GM19025 (cell line): ENCODE measurements at regions not wholly inside any gene's neighbourhood (a gene's known extent, or its start where the extent isn't known, plus 50 kb on each side); places are given as distances from the start of the nearest gene placed in this dataset.
"Not testable (repeated sequence)": the region's sequence is repeated elsewhere in the genome, so short reads cannot be mapped to it uniquely, and the experiment has no call there.

ENCODE experiments used
- ATAC-seq: cut with Tn5 transposase; IDR thresholded peaks from one replicate; pipeline ENCODE4 v1.9.1; 2021; ENCODE audit warnings: mild to moderate bottlenecking, low read depth, moderate library complexity; ENCODE audit not compliant: unreplicated experiment

DNA sequence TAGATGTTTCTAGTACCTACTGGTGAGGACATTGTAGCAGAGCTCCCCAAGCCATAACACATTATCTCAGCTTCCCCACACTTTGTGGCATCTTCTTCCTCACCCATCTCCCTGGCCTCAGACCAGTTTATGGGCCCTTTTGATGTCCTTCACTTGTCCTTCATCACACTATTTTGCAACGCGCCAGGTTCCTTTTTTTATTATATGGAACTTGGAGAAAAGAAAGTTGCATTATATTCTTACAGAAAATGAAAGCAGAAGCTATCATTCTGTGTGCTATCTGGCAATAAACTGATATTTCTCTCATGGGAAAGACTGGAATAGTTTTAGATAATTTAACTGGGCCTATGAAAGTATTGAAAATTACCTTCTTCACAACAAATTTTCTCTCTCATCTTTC is 196.9 kb upstream of the ETV3 start:
- no peak for ATAC-seq

DNA sequence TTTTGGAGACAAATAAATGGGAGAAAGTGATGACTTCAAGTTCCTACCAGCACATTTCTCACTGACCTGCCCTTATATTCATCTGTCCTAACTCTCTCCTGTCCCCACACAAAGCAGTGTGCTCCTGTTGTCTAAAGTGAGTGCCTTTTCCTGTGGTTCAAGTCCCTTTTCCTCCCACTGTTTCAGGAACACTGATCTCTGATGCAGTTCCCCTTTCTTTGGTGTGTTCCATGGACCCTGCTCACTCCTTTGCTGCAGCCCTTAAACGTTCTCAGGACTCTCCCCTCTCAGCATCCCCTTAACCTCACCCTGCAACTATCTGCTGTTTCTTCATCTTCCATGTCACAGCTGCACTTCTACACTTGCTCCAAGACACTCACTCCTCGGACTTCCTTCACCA is 195.8 kb upstream of the ETV3 start:
- no peak for ATAC-seq

DNA sequence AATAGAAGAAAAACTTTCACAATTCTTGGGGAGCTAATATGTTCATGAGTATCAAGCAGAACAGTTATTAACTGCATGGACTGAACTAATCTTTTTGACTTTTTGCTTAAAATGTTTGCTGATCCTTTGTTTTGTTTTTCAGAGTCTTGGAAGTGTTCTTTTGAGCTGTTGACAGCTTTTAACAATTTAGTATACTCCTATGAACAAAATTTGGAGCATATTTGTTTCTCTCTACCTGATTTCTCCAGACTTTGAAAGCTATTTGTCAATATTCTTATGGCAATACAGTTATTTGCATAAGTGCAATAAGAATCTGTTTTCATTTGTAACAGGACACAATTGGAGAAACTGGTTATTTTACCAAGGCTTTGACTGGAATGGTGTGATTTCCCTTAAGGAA is 192.0 kb upstream of the ETV3 start:
- not testable (repeated sequence) for ATAC-seq

DNA sequence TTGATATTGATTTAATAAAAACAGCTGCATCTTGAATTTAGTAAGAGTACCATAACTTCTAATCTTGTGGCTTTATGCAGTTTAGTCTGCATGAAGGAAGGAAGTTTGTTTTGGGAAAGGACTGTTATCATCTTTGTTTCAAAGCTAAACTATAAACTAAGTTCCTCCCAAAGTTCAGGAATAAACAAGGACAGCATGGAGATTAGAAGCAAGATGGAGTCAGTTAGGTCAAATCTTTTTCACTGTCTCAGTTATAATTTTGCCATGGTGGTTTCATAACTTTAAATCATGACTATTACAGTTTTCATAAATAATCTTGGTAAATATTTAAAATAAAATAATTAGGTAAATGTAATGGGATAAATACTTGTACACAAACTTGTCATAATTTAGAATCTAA is 189.9 kb upstream of the ETV3 start:
- not testable (repeated sequence) for ATAC-seq

DNA sequence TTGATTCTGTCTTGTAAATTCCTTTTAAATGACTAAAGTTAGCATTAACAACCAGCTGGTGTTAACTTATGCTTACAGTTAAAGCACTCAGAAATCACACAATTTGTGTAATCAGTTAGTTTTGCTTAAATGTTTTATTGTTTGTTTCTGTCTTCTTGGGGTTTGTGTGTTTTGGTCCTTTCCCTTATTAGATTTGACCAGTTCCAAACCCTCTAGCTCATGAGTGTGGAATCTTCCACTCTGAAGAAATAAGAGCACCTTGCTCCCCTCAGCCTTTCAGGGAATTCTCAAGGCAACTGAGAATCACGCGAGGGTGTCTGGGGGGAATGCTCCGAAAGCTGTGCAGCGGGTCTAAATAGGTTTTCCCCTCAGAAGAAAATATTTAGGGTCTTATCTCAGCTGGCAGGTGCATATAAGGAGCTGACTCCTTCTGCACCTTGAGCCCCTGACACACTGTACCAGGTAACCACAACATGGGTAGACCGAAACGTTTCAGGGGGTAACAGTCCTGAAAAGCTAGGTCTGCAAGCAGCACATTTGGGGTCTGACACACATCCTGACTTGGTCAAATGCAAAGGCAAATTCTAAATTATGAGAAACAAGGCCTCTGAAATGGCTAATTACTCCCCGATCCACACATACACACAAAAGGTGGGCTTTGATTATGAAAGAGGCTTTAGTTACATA is 188.1 kb upstream of the ETV3 start:
- no peak for ATAC-seq

DNA sequence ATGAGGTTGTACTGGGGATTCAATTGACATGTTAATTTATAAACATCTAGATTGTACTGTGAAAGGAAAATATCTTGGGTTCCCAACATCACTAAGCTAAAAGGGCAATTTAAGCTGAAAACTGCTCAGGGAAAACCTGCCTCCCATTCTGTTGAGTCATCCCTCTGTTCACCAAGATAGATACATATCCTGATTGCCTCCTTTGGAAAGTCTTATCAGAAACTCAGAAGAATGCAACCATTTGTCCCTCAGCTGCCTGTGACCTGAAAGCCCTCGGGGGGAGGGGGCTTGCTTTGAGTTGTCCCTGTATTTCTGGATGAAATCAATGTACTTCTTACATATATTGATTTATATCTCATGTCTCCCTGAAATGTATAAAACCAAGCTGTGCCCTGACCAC is 187.0 kb upstream of the ETV3 start:
- ATAC-seq, result no peak

DNA sequence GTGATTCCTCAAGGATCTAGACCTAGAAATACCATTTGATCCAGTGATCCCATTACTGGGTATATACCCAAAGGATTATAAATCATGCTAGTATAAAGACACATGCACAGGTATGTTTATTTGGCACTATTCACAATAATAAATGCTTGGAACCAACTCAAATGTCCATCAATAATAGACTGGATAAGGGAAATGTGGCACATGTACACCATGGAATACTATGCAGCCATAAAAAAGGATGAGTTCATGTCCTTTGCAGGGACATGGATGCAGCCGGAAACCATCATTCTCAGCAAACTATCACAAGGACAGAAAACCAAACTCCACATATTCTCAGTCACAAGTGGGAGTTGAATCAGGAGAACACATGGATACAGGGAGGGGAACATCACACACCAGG is 183.8 kb upstream of the ETV3 start:
- ATAC-seq, result not testable (repeated sequence)

DNA sequence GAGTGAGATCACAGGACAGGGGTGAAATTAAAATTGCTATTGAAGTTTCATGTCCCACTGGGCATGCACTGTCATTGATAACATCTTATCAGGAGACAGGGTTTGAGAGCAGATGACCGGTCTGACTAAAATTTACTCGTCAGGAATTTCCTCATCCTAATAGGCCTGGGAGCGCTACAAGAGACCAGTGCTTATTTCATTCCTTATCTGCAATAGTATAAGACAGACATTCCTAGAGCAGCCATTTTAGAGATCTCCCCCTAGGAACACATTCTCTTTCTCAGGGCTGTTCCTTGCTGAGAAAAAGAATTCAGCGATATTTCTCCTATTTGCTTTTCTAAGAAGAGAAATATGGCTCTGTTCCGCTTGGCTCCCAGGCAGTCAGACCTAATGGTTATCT is 181.4 kb upstream of the ETV3 start:
- ATAC-seq, result no peak

DNA sequence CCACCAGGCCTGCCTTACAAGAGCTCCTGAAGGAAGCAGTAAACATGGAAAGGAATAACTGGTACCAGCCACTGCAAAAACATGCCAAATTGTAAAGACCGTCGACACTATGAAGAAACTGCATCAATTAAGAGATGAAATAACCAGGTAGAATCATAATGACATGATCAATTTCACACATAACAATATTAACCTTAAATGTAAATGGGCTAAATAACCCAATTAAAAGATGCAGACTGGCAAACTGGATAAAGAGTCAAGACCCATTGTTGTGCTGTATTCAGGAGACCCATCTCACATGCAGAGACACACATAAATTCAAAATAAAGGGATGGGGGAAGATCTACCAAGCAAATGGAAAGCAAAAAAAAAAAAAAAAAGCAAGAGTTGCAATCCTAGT is 179.0 kb upstream of the ETV3 start:
- ATAC-seq, result not testable (repeated sequence)

DNA sequence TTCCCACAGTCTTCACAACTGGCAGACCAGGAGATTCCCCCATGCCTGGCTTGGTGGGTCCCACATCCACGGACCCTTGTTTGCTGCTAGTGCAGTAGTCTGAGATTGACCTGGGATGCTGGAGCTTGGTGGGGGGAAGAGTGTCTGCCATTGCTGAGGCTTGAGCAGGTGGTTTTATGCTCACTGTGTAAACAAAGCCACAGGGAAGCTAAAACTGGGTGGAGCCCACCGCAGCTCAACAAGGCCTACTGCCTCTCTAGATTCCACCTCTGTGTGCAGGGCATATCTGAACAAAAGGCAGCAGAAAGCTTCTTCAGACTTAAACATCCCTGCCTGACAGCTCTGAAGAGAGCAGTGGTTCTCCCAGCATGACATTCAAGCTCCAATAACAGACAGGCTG is 177.3 kb upstream of the ETV3 start:
- ATAC-seq, result no peak

DNA sequence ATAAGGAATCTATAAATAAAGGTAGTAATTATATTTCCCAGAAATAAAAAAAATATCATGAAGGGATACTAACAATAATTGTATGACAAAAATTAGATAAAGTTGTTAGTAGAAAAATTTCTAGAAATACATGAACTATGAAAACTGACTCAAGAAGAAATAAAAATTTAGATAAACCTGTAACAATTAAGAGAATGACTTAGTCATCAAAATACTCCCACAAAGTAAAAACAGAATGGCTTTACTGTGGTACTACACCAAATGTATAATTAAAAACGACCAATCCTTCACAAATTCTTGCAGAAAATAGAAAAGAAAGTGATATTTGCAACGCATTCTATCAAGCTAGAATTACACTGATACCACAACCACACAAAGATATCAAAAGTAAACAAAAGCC is 176.2 kb upstream of the ETV3 start:
- no peak for ATAC-seq

DNA sequence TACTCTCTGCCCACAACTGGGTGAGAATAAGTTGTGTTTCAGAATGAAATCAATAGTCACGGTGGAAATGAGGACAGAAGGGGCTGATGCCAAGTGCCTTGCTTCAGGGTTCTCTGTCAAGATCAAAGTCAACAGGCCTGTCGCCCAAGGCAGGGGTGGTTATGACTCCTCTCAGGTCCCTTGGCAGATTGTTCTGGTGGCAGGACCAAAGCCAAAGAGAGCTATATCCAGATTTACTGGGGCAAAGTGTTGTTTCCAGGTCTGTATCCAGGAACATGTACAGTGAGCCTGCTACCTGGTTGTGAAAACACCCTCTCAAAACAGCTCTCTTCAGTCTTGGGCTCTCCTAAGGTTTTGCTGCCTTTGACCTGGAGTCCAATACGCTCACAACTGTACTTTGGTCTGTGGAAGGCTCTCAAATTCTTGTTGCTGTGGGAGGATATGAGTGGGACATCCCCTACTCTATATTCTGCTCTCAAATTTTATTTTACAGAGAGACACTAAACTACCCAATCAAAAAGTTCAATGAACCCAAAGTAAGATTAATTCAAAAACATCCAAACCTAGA is 175.1 kb upstream of the ETV3 start:
- no peak for ATAC-seq

DNA sequence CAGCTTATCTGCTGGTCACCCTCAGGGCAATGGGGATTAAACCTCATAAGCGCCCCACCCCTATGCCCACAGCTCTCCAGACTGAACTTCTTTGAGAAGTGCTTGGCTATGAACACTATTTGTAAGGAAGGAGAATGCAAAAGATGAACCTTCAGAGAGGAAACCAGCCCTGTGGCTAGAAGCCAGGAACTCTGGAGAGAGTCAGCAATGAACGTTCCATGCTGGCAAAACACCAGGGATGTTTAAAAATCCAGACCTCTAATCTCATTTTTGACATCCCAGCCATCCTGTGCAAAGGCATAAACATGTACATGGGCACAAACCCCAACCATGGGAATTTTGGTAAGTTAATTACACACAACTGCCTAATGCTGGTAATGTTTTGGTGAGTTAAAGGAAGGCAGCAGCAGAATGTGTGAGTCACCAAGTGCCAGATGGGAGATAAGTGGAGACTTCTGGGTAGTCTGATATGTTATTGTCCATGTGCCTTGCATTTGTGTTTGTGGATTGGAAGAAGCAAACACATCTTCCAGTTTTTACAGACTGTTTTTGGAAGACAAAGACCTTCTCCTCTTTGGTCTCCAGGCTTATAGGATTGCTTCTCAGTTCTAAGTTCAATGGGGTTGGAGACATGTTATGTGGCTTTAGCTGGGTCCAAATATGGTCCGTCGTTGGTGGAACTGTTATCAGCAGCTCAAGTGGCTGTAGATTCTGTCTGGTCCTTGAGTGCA is 174.1 kb upstream of the ETV3 start:
- ATAC-seq, result no peak

DNA sequence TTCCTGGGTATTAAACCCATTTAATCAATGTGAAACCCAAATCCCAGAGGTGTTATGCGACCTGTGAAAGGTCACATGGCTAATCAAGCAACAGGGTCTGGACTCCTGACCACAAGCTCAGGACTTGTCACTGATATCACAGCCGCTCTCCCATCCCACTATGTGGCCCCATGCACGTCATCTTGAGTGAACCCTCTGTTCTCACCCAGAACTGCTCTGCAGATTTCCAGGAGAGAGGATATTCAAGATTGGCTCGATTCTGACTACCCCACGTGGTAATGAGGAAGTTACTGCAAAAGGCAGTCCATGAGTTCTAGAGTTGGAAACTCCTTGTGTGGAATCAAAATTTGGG is 173.5 kb upstream of the ETV3 start:
- no peak for ATAC-seq

DNA sequence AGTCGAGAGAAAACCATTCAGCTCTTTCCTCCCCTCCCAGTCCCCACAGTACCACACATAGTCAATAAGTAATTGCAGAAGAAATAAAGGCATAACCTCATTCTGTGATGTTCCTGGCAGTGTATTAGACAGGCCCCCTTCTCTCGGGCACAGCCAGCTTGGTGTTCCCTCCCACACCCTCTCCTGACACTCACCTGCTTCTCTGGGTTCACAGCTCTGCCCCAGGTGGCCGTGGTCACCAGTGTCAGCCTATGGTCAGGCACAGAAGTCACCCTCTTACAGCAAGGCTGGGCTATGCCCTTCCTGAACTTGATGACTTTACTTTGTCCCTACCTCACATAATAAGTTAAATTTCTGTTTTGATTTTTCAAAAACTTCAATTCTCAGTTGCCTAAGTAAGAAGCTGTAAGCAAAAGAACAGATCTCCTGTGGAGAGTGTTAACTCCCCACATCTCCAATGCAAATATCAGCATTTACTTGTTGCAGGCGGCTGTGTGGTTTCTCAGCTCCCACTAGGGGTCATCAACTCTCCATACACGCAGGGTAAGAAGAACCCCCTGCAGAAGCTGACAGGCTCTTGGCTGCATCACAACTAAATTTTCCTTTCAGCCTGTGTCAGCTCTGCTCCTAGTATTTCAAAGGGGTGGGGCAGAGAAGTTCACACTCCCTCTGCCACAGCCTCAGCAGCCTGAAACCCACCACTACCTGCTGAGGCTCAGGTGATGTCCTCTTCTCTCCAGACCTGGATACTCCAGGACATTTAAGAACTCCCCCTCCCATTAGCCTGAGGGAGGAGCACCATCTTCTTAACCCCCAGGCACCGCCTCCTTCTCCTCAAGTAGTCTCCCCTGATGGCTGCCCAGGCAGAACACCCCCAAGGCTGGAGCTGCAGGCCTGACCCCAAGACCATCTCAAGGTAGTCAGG is 172.9 kb upstream of the ETV3 start:
- ATAC-seq, result not testable (repeated sequence)

DNA sequence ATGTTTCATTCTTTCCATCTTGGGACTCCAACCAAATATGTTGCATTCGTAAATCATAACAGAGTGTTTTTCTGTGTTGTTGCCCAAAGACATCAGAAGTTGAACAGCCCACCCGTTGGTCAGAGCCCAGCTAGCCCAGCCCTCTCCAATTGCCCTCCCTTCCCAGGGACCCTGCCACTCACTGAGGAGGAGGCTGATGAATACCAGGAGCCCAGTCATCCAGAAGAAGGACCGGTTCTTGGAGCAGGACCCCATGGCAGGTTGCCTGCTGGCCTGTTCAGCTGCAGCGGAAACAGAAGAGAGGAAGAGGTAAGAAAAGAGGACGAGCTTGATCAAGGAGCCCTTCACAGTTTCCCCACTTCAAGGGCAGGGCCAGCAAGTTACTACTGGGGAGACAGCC is 172.2 kb upstream of the ETV3 start:
- ATAC-seq, result no peak

DNA sequence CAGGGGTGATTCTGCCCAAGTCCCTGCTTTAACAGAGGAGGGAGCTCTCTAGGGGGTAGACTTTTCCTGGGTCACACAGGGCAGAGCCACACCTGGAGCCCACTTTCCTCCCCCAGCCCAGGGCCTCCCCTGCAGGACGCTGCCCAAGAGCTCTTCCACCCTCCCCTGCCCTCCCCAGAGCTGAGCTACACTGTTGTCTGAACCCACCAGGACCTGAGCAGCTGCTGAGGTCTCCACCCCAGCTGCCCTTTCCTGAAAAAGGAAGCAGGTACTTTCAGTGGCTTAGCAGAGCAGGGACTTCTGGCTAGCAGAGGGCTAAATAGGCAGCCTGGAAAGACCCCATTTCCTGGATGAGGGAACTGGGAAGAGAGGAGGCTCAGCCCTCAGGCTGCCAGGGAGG is 169.3 kb upstream of the ETV3 start:
- ATAC-seq, result peak; percentile 65

DNA sequence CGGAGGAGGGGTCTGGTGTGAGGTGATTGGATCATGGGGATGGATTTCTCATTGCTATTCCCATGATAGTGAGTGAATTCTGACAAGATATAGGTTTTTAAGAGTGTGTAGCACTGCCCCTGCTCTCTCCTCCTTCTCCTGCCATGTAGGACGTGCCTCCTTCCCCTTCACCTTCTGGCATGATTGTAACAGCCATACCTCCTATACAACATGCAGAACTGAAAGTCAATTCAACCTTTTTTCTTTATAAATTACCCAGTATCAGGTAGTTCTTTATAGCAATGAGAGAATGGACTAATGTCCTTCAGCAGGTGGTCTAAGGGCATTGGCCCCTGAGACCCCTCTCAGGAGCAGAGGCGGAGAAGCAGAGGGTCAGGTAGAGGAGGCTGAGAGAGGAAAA is 168.7 kb upstream of the ETV3 start:
- ATAC-seq, result no peak

DNA sequence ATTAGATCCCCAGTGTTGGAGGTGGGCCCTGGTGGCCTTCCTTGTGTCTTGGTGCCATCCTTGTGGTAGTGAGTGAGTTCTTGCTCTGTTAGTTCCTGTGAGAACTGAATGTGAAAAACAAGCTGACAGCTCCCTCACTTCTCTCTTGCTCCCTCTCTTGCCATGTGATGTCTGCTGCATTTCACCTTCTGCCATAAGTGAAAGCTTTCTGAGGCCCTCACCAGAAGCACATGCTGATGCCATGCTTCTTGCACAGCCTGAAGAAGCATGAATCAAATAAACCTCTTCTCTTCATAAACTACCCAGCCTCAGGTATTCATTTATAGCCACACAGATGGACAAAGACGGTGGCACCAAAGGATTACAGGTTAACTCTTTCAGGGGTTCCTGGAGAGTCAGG is 166.1 kb upstream of the ETV3 start:
- ATAC-seq, result no peak

DNA sequence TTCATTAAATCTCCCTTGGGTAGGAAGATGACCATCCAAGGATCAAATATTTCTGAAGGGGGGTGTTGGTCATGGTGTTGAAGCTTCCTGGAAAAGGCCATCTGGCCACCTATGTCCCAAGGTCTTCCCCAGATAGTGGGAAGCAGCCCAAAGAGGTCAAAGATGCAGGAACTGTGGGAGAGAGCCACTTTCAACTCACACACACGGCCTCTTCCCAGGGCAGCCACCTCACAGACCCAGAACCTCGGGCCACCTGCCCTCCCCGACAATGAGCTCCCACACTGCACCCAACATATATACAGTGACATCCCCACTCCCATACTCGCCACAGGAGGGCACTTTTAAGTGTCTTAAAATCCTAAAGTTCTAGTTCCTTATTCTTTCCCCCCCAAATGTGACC is 164.5 kb upstream of the ETV3 start:
- no peak for ATAC-seq

DNA sequence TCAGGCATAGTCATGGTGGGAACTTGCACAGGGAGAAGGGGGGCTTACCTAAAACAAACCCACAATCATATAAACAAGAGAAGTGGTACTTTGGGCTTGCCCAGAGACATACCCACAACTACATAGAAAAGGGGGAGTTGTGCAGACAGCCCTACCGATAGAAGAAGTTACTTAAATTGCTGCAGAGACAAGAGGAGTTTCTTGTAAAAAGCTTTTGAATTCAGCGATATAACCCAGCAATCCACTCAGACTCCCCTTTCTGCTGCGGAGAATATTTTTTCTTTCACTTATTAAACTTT is 164.0 kb upstream of the ETV3 start:
- no peak for ATAC-seq
